GM12891 (cell line): ENCODE measurements at regions not wholly inside any gene's neighbourhood (a gene's known extent, or its start where the extent isn't known, plus 50 kb on each side); places are given as distances from the start of the nearest gene placed in this dataset.
"Not testable (repeated sequence)": the region's sequence is repeated elsewhere in the genome, so short reads cannot be mapped to it uniquely, and the experiment has no call there.

ENCODE experiments used
- DNase-seq: peaks from one replicate; pipeline ENCODE4 v3.0.0; 2011; ENCODE audit warnings: low spot score; ENCODE audit not compliant: insufficient read length
- FAIRE-seq: peaks from 2 replicates; lab custom pipeline; 2011; peaks lifted over from hg19 to GRCh38; lab: Jason Lieb, UNC
- PAX5 ChIP-seq: IDR thresholded peaks from 2 replicates; pipeline ENCODE4 v1.6.1; 2011; ENCODE audit warnings: low read length, moderate library complexity, mild to moderate bottlenecking; ENCODE audit not compliant: insufficient read depth, severe bottlenecking
- POLR2A ChIP-seq: IDR thresholded peaks from 2 replicates; pipeline ENCODE4 v1.6.1; 2011; ENCODE audit warnings: low read depth, low read length, control low read depth
- POLR2AphosphoS5 ChIP-seq: IDR thresholded peaks from 2 replicates; pipeline ENCODE4 v1.6.1; 2011; ENCODE audit warnings: low read depth, low read length, control low read depth
- POU2F2 ChIP-seq: IDR thresholded peaks from 2 replicates; pipeline ENCODE4 v1.6.1; 2011; ENCODE audit warnings: low read depth, mild to moderate bottlenecking, control low read depth, low read length, moderate library complexity
- SPI1 ChIP-seq: IDR thresholded peaks from 2 replicates; pipeline ENCODE4 v1.6.1; 2011; ENCODE audit warnings: low read depth, low read length, control low read depth
- TAF1 ChIP-seq: IDR thresholded peaks from 2 replicates; pipeline ENCODE4 v1.6.1; 2011; ENCODE audit warnings: low read depth, low read length, control low read depth

GRCh38 chr5:124880903-124881697 is 134.7 kb upstream of the ZNF608 start:
- no peak for DNase-seq
- TF ChIP-seq TAF1: no peak
- TF ChIP-seq POLR2A: no peak
- TF ChIP-seq POLR2AphosphoS5: no peak
- no peak for TF ChIP-seq PAX5
- no peak for TF ChIP-seq SPI1
- TF ChIP-seq POU2F2: no peak
- no peak for FAIRE-seq

GRCh38 chr5:124883681-124884080 is 137.2 kb upstream of the ZNF608 start:
- no peak for FAIRE-seq
- DNase-seq: no peak
- TF ChIP-seq SPI1 (no peak), POLR2A (no peak), POLR2AphosphoS5 (no peak), POU2F2 (no peak), TAF1 (no peak), PAX5 (no peak)

- DNase-seq (no peak), FAIRE-seq (no peak)
- no peak for TF ChIP-seq PAX5
These were observed 137.7 kb upstream of the ZNF608 start for GRCh38 chr5:124884114-124884513.

GRCh38 chr5:124885490-124885889 is 139.1 kb upstream of the ZNF608 start:
- no peak for DNase-seq
- no peak for TF ChIP-seq POLR2A
- TF ChIP-seq POU2F2: no peak
- no peak for TF ChIP-seq SPI1
- no peak for TF ChIP-seq PAX5
- TF ChIP-seq TAF1: no peak
- TF ChIP-seq POLR2AphosphoS5: no peak
- FAIRE-seq: no peak

- no peak for TF ChIP-seq POLR2AphosphoS5
- no peak for TF ChIP-seq POU2F2
- no peak for TF ChIP-seq POLR2A
- no peak for TF ChIP-seq TAF1
- TF ChIP-seq PAX5: no peak
- TF ChIP-seq SPI1: no peak
- FAIRE-seq (no peak), DNase-seq (no peak)
These were observed 140.8 kb upstream of the ZNF608 start for GRCh38 chr5:124887223-124887622.

- no peak for DNase-seq
These were observed 141.6 kb upstream of the ZNF608 start for GRCh38 chr5:124888050-124888506.

GRCh38 chr5:124888622-124889485 is 142.4 kb upstream of the ZNF608 start:
- DNase-seq: no peak
- FAIRE-seq: no peak
- TF ChIP-seq POLR2AphosphoS5: no peak
- TF ChIP-seq SPI1: no peak
- TF ChIP-seq TAF1: no peak
- TF ChIP-seq PAX5: no peak
- no peak for TF ChIP-seq POLR2A
- no peak for TF ChIP-seq POU2F2

More at GRCh38 chr5:124888050-124888506, 141.6 kb upstream of the ZNF608 start:
- no peak for TF ChIP-seq TAF1
- TF ChIP-seq POLR2A: no peak
- no peak for TF ChIP-seq POLR2AphosphoS5
- TF ChIP-seq POU2F2: no peak
- no peak for TF ChIP-seq SPI1
- TF ChIP-seq PAX5: no peak
- FAIRE-seq: no peak

GRCh38 chr5:124889486-124889825 is 143.0 kb upstream of the ZNF608 start:
- DNase-seq: no peak
- no peak for FAIRE-seq
- TF ChIP-seq TAF1: no peak
- no peak for TF ChIP-seq PAX5
- no peak for TF ChIP-seq SPI1
- TF ChIP-seq POU2F2: no peak
- TF ChIP-seq POLR2A: no peak
- no peak for TF ChIP-seq POLR2AphosphoS5

GRCh38 chr5:124889850-124890249 is 143.4 kb upstream of the ZNF608 start:
- TF ChIP-seq POLR2AphosphoS5 (no peak), TAF1 (no peak), SPI1 (no peak), PAX5 (no peak), POLR2A (no peak), POU2F2 (no peak)
- FAIRE-seq: no peak
- DNase-seq: no peak

- not testable (repeated sequence) for DNase-seq, FAIRE-seq
These were observed 144.0 kb upstream of the ZNF608 start for GRCh38 chr5:124890442-124890841.

GRCh38 chr5:124891179-124891578 is 144.7 kb upstream of the ZNF608 start:
- FAIRE-seq: no peak
- no peak for DNase-seq
- no peak for TF ChIP-seq POLR2AphosphoS5
- no peak for TF ChIP-seq TAF1
- no peak for TF ChIP-seq POU2F2
- TF ChIP-seq PAX5: no peak
- TF ChIP-seq SPI1: no peak
- no peak for TF ChIP-seq POLR2A
